ENCODE measurements at regions not wholly inside any gene's neighbourhood (a gene's known extent, or its start where the extent isn't known, plus 50 kb on each side); places are given as distances from the start of the nearest gene placed in this dataset.

DNA sequence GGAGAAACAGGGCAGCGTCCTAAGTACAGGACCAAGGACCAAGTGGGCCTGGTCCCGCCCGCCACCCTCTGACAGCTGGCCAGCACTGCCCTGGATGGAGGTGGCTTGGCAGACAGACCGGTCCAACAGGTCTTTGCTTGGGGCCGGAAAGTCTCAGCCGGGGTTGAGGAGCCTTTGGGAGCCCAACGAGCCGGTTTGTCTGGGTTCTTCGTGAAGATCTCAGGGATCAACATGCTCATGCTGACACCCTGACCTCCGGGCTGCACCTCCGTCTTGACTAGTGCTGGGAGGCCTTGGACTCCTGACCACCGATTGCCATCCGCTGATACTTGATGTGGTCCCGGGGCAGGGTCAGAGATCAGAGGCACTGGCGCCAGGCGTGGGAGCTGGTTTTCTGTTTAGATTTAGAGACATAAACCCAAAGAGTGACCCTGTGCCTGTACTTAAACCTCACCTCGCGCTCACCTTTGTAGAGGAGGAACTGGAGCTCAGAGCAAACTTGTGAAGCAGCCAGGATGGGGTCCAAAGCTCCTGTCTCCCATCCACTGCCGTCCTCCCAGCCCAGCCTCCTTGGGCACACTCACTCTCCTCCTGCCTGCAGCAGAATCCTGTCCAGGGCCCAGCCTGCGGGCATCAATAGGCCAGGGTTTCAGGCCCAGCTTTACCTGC, 92.1 kb upstream of the GSE1 start:
- Histone ChIP-seq H3K9me2 (no peaks in the 10 kb centered on the region), H2AFZ (ENCODE audit: low read depth) (no peak overlapping the region), H3K4me3 (ENCODE audit: low read depth in 2 of 2, low read length in 1 of 2) (no peak overlapping the region), H3K79me2 (ENCODE audit: insufficient read depth) (no peaks in the 10 kb centered on the region), H3K9ac (no peak overlapping the region), H3K27me3 (ENCODE audit: insufficient read depth) (no peaks in the 10 kb centered on the region), H3K4me1 (ENCODE audit: control insufficient read depth in 1 of 2, insufficient read depth in 2 of 2, low read depth in 1 of 2, low read length in 1 of 2) (peaks cover 1 to 35% of the 10 kb centered on the region in 2 experiments; a peak in 3 of 4 replicates), H3K4me2 (no peak overlapping the region), H3K36me3 (replicated peaks in 1 of 2; ENCODE audit: control insufficient read depth in 1 of 2, insufficient read depth in 2 of 2, low read length in 1 of 2) (no peaks in the 10 kb centered on the region), H3F3A (replicated peaks; ENCODE audit: insufficient read depth) (no peaks in the 10 kb centered on the region), H3K9me3 (no peaks in the 10 kb centered on the region), H4K20me1 (ENCODE audit: insufficient read depth) (no peaks in the 10 kb centered on the region), H3K27ac (ENCODE audit: low read depth in 2 of 2, low read length in 1 of 2) (no peak overlapping the region)
- WGBS (ENCODE audit: low lambda C conversion rate): 93% methylated on average over 15 of the region's 20 CpGs
- POLR2A ChIA-PET: no interaction called here
- CTCF ChIA-PET: interaction anchor here (0.7 to 0.8 kb wide), 2 partner anchors 9 to 32 kb away, joined by 3 to 5 read pairs; no protein-coding TSS in a partner anchor
- DNase-seq: no peak
- TF ChIP-seq RAD21 (IDR thresholded peaks at IDR 0.05; ENCODE audit: low read length) (no peak), FOXM1 (IDR thresholded peaks at IDR 0.05; ENCODE audit: low read depth) (no peak), NFIC (IDR thresholded peaks at IDR 0.05; ENCODE audit: borderline replicate concordance) (no peak), FOSL2 (IDR thresholded peaks at IDR 0.05; ENCODE audit: borderline replicate concordance, low read depth) (no peak), ELF1 (IDR thresholded peaks at IDR 0.05) (no peak), GATA2 (CRISPR knock-in tag; IDR thresholded peaks at IDR 0.05) (no peak), POLR2AphosphoS5 (IDR thresholded peaks at IDR 0.05; ENCODE audit: low read depth, low read length) (no peak), TCF12 (IDR thresholded peaks at IDR 0.05) (no peak), MEF2A (IDR thresholded peaks at IDR 0.05; ENCODE audit: borderline replicate concordance, low read depth) (no peak), CHD2 (IDR thresholded peaks at IDR 0.05; ENCODE audit: low read length, partially characterized antibody) (no peak), EZH2phosphoT487 (IDR thresholded peaks at IDR 0.05; ENCODE audit: borderline replicate concordance, low read depth) (no peak), SMC3 (IDR thresholded peaks at IDR 0.05; ENCODE audit: low read depth, low read length) (no peak), TEAD4 (IDR thresholded peaks at IDR 0.05; ENCODE audit: borderline replicate concordance, insufficient read depth) (no peak), JUND (IDR thresholded peaks at IDR 0.05) (no peak), EP300 (IDR thresholded peaks at IDR 0.05; ENCODE audit: borderline replicate concordance in 1 of 2, low read depth in 1 of 2, low read length in 1 of 2) (no peak)
- TF ChIP-seq, protein P1, sequence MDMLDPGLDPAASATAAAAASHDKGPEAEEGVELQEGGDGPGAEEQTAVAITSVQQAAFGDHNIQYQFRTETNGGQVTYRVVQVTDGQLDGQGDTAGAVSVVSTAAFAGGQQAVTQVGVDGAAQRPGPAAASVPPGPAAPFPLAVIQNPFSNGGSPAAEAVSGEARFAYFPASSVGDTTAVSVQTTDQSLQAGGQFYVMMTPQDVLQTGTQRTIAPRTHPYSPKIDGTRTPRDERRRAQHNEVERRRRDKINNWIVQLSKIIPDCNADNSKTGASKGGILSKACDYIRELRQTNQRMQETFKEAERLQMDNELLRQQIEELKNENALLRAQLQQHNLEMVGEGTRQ (IDR thresholded peaks at IDR 0.05; ENCODE audit: borderline replicate concordance, low read depth, low read length): no peak
- TF ChIP-seq, protein P2, sequence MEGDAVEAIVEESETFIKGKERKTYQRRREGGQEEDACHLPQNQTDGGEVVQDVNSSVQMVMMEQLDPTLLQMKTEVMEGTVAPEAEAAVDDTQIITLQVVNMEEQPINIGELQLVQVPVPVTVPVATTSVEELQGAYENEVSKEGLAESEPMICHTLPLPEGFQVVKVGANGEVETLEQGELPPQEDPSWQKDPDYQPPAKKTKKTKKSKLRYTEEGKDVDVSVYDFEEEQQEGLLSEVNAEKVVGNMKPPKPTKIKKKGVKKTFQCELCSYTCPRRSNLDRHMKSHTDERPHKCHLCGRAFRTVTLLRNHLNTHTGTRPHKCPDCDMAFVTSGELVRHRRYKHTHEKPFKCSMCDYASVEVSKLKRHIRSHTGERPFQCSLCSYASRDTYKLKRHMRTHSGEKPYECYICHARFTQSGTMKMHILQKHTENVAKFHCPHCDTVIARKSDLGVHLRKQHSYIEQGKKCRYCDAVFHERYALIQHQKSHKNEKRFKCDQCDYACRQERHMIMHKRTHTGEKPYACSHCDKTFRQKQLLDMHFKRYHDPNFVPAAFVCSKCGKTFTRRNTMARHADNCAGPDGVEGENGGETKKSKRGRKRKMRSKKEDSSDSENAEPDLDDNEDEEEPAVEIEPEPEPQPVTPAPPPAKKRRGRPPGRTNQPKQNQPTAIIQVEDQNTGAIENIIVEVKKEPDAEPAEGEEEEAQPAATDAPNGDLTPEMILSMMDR (IDR thresholded peaks at IDR 0.05): no peak
- TF ChIP-seq, protein P3, sequence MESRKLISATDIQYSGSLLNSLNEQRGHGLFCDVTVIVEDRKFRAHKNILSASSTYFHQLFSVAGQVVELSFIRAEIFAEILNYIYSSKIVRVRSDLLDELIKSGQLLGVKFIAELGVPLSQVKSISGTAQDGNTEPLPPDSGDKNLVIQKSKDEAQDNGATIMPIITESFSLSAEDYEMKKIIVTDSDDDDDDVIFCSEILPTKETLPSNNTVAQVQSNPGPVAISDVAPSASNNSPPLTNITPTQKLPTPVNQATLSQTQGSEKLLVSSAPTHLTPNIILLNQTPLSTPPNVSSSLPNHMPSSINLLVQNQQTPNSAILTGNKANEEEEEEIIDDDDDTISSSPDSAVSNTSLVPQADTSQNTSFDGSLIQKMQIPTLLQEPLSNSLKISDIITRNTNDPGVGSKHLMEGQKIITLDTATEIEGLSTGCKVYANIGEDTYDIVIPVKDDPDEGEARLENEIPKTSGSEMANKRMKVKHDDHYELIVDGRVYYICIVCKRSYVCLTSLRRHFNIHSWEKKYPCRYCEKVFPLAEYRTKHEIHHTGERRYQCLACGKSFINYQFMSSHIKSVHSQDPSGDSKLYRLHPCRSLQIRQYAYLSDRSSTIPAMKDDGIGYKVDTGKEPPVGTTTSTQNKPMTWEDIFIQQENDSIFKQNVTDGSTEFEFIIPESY (IDR thresholded peaks at IDR 0.05; ENCODE audit: borderline replicate concordance, low read depth): no peak
- TF ChIP-seq, protein P4, sequence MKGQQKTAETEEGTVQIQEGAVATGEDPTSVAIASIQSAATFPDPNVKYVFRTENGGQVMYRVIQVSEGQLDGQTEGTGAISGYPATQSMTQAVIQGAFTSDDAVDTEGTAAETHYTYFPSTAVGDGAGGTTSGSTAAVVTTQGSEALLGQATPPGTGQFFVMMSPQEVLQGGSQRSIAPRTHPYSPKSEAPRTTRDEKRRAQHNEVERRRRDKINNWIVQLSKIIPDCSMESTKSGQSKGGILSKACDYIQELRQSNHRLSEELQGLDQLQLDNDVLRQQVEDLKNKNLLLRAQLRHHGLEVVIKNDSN (IDR thresholded peaks at IDR 0.05; ENCODE audit: borderline replicate concordance, low read depth): no peak
- TF ChIP-seq, protein P5, sequence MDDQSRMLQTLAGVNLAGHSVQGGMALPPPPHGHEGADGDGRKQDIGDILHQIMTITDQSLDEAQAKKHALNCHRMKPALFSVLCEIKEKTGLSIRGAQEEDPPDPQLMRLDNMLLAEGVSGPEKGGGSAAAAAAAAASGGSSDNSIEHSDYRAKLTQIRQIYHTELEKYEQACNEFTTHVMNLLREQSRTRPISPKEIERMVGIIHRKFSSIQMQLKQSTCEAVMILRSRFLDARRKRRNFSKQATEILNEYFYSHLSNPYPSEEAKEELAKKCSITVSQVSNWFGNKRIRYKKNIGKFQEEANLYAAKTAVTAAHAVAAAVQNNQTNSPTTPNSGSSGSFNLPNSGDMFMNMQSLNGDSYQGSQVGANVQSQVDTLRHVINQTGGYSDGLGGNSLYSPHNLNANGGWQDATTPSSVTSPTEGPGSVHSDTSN (IDR thresholded peaks at IDR 0.05): no peak
